Mammary epithelial cell (primary cell): ENCODE measurements at regions not wholly inside any gene's neighbourhood (a gene's known extent, or its start where the extent isn't known, plus 50 kb on each side); places are given as distances from the start of the nearest gene placed in this dataset.

ENCODE experiments used
- CTCF ChIP-seq, 2 donors: IDR thresholded peaks in 1 of 2; conservative IDR thresholded peaks in 1 of 2; 2 replicates each; pipeline ENCODE4 v1.5.1; 2011 to 2012; ENCODE audit warnings: inconsistent platforms in 2 of 2, low read length in 2 of 2, mild to moderate bottlenecking in 2 of 2, control low read depth in 1 of 2, low read depth in 1 of 2; ENCODE audit not compliant: insufficient read depth in 1 of 2; ENCODE audit errors: extremely low read depth in 1 of 2
- EZH2 ChIP-seq: IDR thresholded peaks from 2 replicates; pipeline ENCODE4 v1.6.1; 2012; ENCODE audit warnings: low read length, inconsistent platforms, borderline replicate concordance

GRCh38 chr6:14191761-14192160, 74.2 kb downstream of the CD83 start:
- TF ChIP-seq EZH2: no peak
- no peak for TF ChIP-seq CTCF (conservative IDR thresholded peaks at IDR 0.05 in 1 of 2, IDR thresholded peaks at IDR 0.05 in 1 of 2; ENCODE audit: extremely low read depth in 1 of 2, insufficient read depth in 1 of 2, low read depth in 1 of 2, low read length in 2 of 2)
